Epithelial cell of proximal tubule (primary cell): ENCODE measurements at regions not wholly inside any gene's neighbourhood (a gene's known extent, or its start where the extent isn't known, plus 50 kb on each side); places are given as distances from the start of the nearest gene placed in this dataset.
A peak's percentile ranks its signal among the peaks of the same experiment; 100 is the strongest.

ENCODE experiments used
- DNase-seq: peaks from one replicate; pipeline ENCODE4 v3.0.0-alpha.2; 2011; ENCODE audit warnings: low read depth
- H3K4me3 ChIP-seq: 2 replicates; pipeline ENCODE4 v1.5.1; 2011; ENCODE audit warnings: low read depth, mild to moderate bottlenecking, low read length
- TF ChIP-seq, protein P1 (sequence below): conservative IDR thresholded peaks from 2 replicates; pipeline ENCODE4 v1.5.1; 2012; ENCODE audit warnings: low read depth, mild to moderate bottlenecking, low read length

DNA sequence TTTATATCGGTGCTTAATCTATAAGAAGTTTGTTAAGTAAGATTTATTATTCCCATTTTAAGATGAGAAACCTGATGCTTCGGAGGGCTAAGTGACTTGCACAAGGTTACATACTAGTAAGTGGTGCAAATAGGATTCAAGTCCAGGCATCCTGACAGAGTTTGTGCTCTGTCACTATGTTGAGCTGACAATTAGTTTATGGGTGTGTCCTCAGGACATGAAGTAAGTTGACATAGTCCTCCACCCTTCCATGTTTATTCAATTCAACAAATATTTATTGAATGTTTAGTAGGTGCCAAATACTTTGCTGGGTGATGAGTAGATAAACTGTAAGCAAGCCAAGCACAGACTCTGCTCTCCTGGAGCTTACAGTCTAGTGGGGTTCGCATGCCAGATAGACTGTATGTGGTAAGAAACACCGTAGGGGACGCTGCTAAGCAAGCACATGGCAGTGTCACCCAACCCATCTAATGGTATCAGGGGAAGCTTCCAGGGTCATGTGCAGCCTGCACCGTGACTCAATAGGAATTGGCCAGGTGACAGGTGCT lies 342.7 kb upstream of the SATB1 start:
- no peak for DNase-seq
- H3K4me3 ChIP-seq, result no peak overlapping the region
- TF ChIP-seq, protein P1, sequence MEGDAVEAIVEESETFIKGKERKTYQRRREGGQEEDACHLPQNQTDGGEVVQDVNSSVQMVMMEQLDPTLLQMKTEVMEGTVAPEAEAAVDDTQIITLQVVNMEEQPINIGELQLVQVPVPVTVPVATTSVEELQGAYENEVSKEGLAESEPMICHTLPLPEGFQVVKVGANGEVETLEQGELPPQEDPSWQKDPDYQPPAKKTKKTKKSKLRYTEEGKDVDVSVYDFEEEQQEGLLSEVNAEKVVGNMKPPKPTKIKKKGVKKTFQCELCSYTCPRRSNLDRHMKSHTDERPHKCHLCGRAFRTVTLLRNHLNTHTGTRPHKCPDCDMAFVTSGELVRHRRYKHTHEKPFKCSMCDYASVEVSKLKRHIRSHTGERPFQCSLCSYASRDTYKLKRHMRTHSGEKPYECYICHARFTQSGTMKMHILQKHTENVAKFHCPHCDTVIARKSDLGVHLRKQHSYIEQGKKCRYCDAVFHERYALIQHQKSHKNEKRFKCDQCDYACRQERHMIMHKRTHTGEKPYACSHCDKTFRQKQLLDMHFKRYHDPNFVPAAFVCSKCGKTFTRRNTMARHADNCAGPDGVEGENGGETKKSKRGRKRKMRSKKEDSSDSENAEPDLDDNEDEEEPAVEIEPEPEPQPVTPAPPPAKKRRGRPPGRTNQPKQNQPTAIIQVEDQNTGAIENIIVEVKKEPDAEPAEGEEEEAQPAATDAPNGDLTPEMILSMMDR, result no peak

DNA sequence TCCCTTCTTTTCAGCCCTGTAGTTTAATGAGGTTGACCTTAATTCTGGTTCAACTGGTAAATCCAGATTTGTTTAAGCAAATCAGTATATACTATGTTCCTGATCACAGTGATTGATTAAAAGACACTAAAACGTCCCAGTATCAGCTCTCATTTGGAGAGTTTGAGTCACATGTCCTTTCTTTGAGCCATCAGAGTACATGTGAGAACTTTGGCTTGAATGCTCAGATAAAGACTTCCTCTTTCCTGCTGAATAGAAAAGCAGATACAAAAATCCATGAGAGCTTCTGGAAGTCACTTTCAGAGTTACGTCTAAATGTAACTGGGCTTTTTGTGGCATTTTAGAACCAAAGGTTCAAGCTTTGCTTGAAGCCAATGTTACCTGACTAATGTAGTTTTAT lies 341.8 kb upstream of the SATB1 start:
- no peak overlapping the region for H3K4me3 ChIP-seq
- no peak for DNase-seq
- TF ChIP-seq, protein P1, result no peak

DNA sequence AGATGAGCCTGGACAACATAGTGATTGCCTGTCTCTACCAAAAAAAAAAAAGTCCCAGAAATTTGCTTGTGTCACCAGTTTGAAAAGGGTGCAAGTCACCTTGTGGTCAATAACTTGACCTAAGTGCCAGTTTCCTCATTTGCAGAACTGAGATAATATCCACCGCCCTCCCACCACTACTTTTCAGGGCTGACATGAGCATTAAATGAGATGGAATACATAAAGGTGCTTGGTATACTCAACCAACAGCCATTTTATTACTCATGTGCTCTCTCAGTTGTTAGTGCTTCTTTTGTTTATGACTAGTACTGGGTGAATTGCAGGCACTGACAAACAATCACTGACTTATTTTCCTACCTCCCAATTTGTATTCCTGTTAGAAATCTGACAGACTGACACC lies 340.5 kb upstream of the SATB1 start:
- no peak for DNase-seq
- no peak overlapping the region for H3K4me3 ChIP-seq
- TF ChIP-seq, protein P1, result no peak

DNA sequence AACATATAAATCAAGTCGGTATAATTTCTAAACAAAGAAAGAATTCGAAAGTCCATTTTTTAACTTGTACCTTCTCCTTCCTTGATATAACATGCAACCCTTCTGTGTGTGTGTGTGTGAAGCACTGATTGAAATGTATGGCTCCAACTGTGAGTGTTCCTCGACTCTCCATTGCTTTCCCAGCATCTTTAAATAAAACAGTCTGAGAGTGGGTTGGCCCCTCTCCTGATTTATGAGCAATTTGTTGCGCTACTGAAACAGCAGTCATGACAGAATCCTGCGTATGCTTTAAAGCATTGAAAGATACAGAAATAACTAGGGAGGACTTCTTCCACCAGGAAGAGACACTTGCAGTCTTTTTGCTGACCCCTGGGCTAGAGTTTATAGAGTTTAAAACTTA lies 340.0 kb upstream of the SATB1 start:
- no peak overlapping the region for H3K4me3 ChIP-seq
- TF ChIP-seq, protein P1, result no peak

DNA sequence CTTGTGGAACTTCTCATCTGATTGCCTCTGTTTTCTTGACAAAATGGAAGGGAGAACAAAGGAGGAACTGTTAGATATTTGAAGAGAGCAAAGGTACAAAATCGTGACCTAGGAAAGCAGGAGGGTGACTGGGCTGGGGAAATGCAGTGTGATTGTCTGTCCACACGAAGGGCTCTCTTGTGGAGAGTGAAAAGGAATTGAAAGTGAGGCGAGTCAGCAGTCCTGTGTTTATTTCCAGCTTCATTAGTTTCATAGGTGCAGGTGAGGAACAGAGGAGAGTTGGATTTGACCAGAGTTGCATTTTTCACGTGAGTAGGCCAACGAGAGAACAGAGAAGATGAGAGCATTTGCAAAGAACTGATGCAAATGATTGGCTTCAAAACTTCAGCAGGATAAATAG lies 336.4 kb upstream of the SATB1 start:
- no peak overlapping the region for H3K4me3 ChIP-seq
- DNase-seq, result no peak
- TF ChIP-seq, protein P1, result no peak

More for the DNA sequence above, 340.0 kb upstream of the SATB1 start:
- no peak for DNase-seq

DNA sequence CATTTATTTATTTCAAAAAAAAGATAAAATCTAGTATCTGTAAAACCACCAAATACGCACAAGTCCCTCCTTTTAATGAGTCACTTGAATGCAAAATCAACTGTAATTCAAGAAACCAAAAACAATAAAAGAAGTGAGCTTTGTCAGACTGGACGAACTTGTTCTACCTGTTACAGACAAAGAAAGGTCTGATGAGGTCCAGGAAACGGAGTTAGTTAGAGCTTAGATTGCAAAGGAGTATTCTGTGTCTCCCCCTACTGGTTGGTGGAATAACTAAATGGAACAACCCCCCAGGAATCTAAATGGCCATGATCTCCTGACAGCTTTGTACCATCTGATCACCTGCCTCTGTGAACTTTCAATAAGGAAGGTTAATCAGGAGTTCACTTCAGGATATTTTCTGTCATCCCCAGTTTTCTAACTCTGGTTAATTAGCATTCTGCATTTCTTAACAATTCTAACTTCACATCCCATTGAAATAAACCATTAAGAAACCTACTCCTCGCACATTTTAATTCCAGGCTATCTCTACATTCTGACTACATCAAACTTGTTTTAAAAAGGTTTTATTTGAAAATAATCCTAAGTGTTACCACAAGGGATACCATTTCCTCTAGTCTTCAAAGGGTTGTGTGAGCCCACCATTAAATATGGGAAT lies 333.0 kb upstream of the SATB1 start:
- TF ChIP-seq, protein P1, result peak; percentile 83
- peak; percentile 6 for DNase-seq
- H3K4me3 ChIP-seq, result no peak overlapping the region

DNA sequence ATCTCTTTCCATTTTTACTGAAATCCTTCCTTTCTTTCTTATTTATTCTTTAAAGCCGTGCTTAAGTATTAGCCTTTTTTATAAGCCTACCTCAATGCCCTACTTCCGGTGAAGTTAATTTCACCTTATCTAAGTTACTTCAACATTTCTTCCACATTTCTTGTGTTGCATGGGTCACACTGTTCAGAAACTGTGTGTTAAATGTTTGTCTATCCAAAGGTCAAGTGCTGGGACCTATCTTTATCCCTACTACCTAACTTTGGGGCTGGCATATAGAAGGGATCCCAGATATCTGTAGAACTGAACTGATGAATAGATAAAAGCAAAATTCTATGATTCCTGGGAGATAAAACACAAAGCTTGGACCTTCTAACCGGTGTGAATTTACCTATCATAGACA lies 332.3 kb upstream of the SATB1 start:
- H3K4me3 ChIP-seq, result no peak overlapping the region
- TF ChIP-seq, protein P1, result no peak
- no peak for DNase-seq
